Body of pancreas (tissue), 4 donors: ENCODE measurements at regions not wholly inside any gene's neighbourhood (a gene's known extent, or its start where the extent isn't known, plus 50 kb on each side); places are given as distances from the start of the nearest gene placed in this dataset.

Experiments used
- ATAC-seq: fragments of 150-250 bp; one replicate; pipeline ENCODE4 v1.9.1; 2016
- DNase-seq, 4 donors: peaks; one replicate each; pipeline ENCODE4 v3.0.0-alpha.2; 2019
- H3K27ac ChIP-seq, 4 donors: fragments of 200-600 bp; sonication (generic); 1 replicate in 3 of 4; 2 replicates in 1 of 4; pipeline versions ENCODE4 v1.5.1 to v1.6.1; 2016 to 2019; ENCODE audit warnings: mild to moderate bottlenecking in 1 of 4, mixed read lengths in 1 of 4, moderate library complexity in 1 of 4
- H3K27me3 ChIP-seq, 2 donors: fragments of 200-600 bp; sonication (generic); one replicate each; pipeline ENCODE4 v1.6.0; 2016; ENCODE audit warnings: mild to moderate bottlenecking in 1 of 2
- H3K36me3 ChIP-seq, 2 donors: fragments of 200-600 bp; sonication (generic); replicated peaks in 1 of 2; 2 replicates each; pipeline ENCODE4 v1.5.1; 2016; ENCODE audit warnings: low read depth in 2 of 2; ENCODE audit not compliant: insufficient read depth in 1 of 2
- H3K4me1 ChIP-seq: fragments of 200-600 bp; sonication (generic); one replicate; pipeline ENCODE4 v1.6.0; 2016
- H3K4me3 ChIP-seq, 2 donors: fragments of 200-600 bp; sonication (generic); 1 replicate in 1 of 2; 2 replicates in 1 of 2; pipeline ENCODE4 v1.5.1; 2016 to 2019
- H3K9me3 ChIP-seq, 3 donors: fragments of 200-600 bp; sonication (generic); 1 replicate in 2 of 3; 2 replicates in 1 of 3; pipeline ENCODE4 v1.5.1; 2016
- CTCF ChIP-seq, 7 experiments: fragments of 450-650 bp in 4 of 7; fragments of 200-600 bp in 3 of 7; sonication (generic) in 3 of 7; IDR thresholded peaks; one replicate each; pipeline ENCODE4 v1.5.1; 2016 to 2019; ENCODE audit warnings: antibody characterized with exemption in 7 of 7
- POLR2A ChIP-seq, 3 donors: fragments of 450-650 bp; IDR thresholded peaks; one replicate each; pipeline ENCODE4 v1.6.1; 2016; ENCODE audit warnings: antibody characterized with exemption in 3 of 3, mild to moderate bottlenecking in 2 of 3
- WGBS, 2 donors: methylation state at CpG; one replicate each; pipeline ENCODE4 v1.1.5; 2017; 5-methylcytosine and 5-hydroxymethylcytosine counted together
- intact Hi-C: fragments of 100-400 bp; cut with DNase I; formaldehyde crosslinking; loops from one replicate; pipeline ENCODE4 v1.15.1; 2023

DNA sequence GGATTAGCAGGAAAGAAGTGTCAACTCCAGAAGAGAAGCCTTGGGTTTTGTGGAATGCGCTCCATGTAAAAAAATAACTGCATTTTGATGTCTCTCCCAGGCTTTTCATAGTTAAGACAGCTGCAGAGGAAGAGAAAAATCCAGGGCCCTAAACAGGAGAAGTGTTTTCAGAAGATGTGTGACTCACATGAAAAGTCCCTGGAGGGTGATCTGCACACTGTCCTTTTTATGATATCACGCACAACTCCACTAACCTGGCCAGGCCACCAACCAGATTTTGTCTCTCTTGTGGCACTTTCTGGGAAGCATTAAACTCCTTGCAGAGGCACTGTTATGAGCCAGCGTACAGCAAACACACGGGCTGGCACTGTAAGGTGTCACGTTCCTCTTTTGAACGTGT, 267.3 kb downstream of the FGF9 start:
- Histone ChIP-seq H3K4me3 (no peak overlapping the region), H3K27me3 (no peaks in the 10 kb centered on the region), H3K27ac (no peak overlapping the region), H3K4me1 (no peaks in the 10 kb centered on the region), H3K9me3 (no peaks in the 10 kb centered on the region), H3K36me3 (no peaks in the 10 kb centered on the region)
- no peak for DNase-seq
- intact Hi-C loops, result no loop called here
- TF ChIP-seq POLR2A (IDR thresholded peaks at IDR 0.05) (no peak), CTCF (IDR thresholded peaks at IDR 0.05) (no peak)
- ATAC-seq, result no peak
- WGBS, 2 donors, result 46 to 49% methylated on average over 5 to 6 of the region's 6 CpGs

DNA sequence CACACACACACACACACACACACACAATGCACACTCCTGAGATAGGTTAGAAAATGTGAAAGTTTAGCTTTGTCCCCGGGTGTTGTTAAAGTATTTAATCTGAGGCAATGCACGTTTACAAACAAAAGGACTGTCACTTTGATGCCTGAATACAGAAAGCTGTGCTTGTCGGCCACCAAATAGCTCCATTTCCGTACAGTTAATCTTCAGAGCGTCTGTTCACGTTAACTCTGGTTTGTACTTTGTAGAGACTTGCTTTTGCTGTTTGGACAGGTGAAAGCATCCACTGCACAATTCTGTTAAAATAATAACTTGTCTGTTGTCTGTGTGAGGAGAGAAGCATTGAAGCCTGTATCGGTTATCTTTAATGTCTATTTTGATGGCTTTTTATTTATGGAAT, 267.8 kb downstream of the FGF9 start:
- Histone ChIP-seq H3K4me3 (no peak overlapping the region), H3K27ac (no peak overlapping the region), H3K27me3 (no peaks in the 10 kb centered on the region), H3K9me3 (no peaks in the 10 kb centered on the region), H3K4me1 (no peaks in the 10 kb centered on the region), H3K36me3 (no peaks in the 10 kb centered on the region)
- DNase-seq (no peak), ATAC-seq (no peak)
- intact Hi-C loops, result no loop called here
- WGBS, 2 donors, result 28 to 34% methylated on average over 7 of the region's 7 CpGs
- no peak for TF ChIP-seq CTCF (IDR thresholded peaks at IDR 0.05)
- no peak for TF ChIP-seq POLR2A (IDR thresholded peaks at IDR 0.05)

DNA sequence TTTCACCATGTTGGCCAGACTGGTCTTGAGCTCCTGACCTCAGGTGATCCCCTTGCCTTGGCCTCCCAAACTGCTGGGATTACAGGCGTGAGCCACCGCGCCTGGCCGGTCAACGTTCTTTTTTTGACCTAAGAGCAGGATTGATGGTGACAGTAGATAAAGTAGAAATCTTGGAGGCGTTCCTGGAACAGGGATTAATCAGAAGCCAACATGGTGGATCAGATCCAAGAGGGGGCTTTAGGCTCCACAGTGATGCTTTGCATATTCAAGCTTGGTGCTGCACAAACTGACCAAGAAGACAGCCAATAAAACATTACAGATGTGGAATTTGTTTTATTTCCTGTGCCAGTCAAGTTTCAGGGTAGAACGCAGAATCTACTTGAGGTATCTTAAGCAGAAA, 271.2 kb downstream of the FGF9 start:
- no peak overlapping the region for H3K27ac ChIP-seq
- 48 to 60% methylated on average over 7 of the region's 7 CpGs for whole genome bisulfite sequencing, 2 donors
- ATAC-seq, result no peak
- peaks cover 0 to 7% (median 0%) of the 10 kb centered on the region in 3 donors for H3K9me3 ChIP-seq
- TF ChIP-seq CTCF (IDR thresholded peaks at IDR 0.05) (no peak), POLR2A (IDR thresholded peaks at IDR 0.05) (no peak)
- H3K36me3 ChIP-seq, result no peaks in the 10 kb centered on the region
- no peak for DNase-seq
- H3K4me1 ChIP-seq, result no peaks in the 10 kb centered on the region
- H3K27me3 ChIP-seq, result no peaks in the 10 kb centered on the region
- H3K4me3 ChIP-seq, result no peak overlapping the region
- intact Hi-C loops, result no loop called here

- H3K36me3 ChIP-seq, result no peaks in the 10 kb centered on the region
- TF ChIP-seq POLR2A (IDR thresholded peaks at IDR 0.05) (no peak), CTCF (IDR thresholded peaks at IDR 0.05) (no peak)
- H3K27me3 ChIP-seq, result no peaks in the 10 kb centered on the region
- no peaks in the 10 kb centered on the region for H3K4me1 ChIP-seq
- intact Hi-C loops, result no loop called here
- no peak overlapping the region for H3K27ac ChIP-seq
- no peak for ATAC-seq
- no peak overlapping the region for H3K4me3 ChIP-seq
- no peak for DNase-seq
- peaks cover 0 to 7% (median 0%) of the 10 kb centered on the region in 3 donors for H3K9me3 ChIP-seq
Measured at GRCh38 chr13:21944610-21945009, 273.7 kb downstream of the FGF9 start.

DNA sequence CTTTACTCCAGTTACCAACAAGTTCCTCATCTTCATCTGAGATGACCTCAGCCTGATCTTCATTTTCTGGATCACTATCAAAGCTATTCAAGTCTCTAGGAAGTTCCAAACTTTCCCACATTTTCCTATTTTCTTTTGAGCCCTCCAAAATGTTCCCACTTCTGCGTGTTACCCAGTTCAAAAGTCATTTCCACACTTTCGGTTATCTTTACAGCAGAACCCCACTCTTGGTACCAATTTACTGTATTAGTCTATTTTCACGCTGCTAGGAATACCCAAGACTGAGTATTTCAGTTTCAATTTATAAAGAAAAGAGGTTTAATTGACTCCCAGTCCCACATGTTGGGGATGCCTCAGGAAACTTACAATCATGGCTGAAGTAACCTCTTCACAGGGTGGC, 274.3 kb downstream of the FGF9 start:
- no peaks in the 10 kb centered on the region for H3K36me3 ChIP-seq
- no peaks in the 10 kb centered on the region for H3K4me1 ChIP-seq
- H3K9me3 ChIP-seq, result peaks cover 0 to 7% (median 0%) of the 10 kb centered on the region in 3 donors
- WGBS, 2 donors, result 84 to 85% methylated on average over 3 of the region's 3 CpGs
- no peaks in the 10 kb centered on the region for H3K27me3 ChIP-seq
- intact Hi-C loops, result no loop called here
- no peak overlapping the region for H3K27ac ChIP-seq
- ATAC-seq (no peak), DNase-seq (no peak)
- TF ChIP-seq CTCF (IDR thresholded peaks at IDR 0.05) (no peak), POLR2A (IDR thresholded peaks at IDR 0.05) (no peak)
- H3K4me3 ChIP-seq, result no peak overlapping the region
